HCT116 (cell line): ENCODE measurements at regions not wholly inside any gene's neighbourhood (a gene's known extent, or its start where the extent isn't known, plus 50 kb on each side); places are given as distances from the start of the nearest gene placed in this dataset.

ENCODE experiments used
- ELF1 ChIP-seq: IDR thresholded peaks from 2 replicates; pipeline ENCODE4 v1.6.1; 2012; ENCODE audit warnings: low read depth, borderline replicate concordance
- EZH2 ChIP-seq: fragments of 200-600 bp; sonication (generic); IDR thresholded peaks from 2 replicates; pipeline ENCODE4 v1.6.1; 2017; ENCODE audit warnings: antibody characterized with exemption, mixed run types
- FOSL1 ChIP-seq: IDR thresholded peaks from 2 replicates; pipeline ENCODE4 v1.6.1; 2012; ENCODE audit warnings: low read depth
- POLR2A ChIP-seq: IDR thresholded peaks from 2 replicates; pipeline ENCODE4 v1.7.0; 2011; ENCODE audit warnings: borderline replicate concordance; ENCODE audit not compliant: insufficient read depth, insufficient read length; ENCODE audit errors: extremely low read depth
- POLR2AphosphoS5 ChIP-seq: IDR thresholded peaks from 2 replicates; pipeline ENCODE4 v1.6.1; 2011; ENCODE audit warnings: mild to moderate bottlenecking, low read depth, low read length, moderate library complexity
- YY1 ChIP-seq: IDR thresholded peaks from 2 replicates; pipeline ENCODE4 v1.6.1; 2011; ENCODE audit warnings: low read length, low read depth, moderate library complexity, mild to moderate bottlenecking; ENCODE audit not compliant: insufficient replicate concordance; ENCODE audit errors: extremely low read depth
- ZNF274 ChIP-seq: fragments of 200-500 bp; sonication (Bioruptor generic); IDR thresholded peaks from 2 replicates; pipeline ENCODE4 v1.6.1; 2014; ENCODE audit warnings: mild to moderate bottlenecking, low read depth, low read length, inconsistent platforms
- TF ChIP-seq, protein P1 (sequence below), 3 experiments: fragments of 200-600 bp in 1 of 3; sonication (generic) in 1 of 3; IDR thresholded peaks in 2 of 3; conservative IDR thresholded peaks in 1 of 3; 2 replicates each; pipeline ENCODE4 v1.5.1; 2012 to 2017; ENCODE audit warnings: low read depth in 2 of 3, low read length in 2 of 3, antibody characterized with exemption in 1 of 3, borderline replicate concordance in 1 of 3, control low read depth in 1 of 3, mild to moderate bottlenecking in 1 of 3, mixed read lengths in 1 of 3, mixed run types in 1 of 3, moderate library complexity in 1 of 3; ENCODE audit not compliant: insufficient read depth in 1 of 3

- no peak for TF ChIP-seq POLR2A
- TF ChIP-seq, protein P1, sequence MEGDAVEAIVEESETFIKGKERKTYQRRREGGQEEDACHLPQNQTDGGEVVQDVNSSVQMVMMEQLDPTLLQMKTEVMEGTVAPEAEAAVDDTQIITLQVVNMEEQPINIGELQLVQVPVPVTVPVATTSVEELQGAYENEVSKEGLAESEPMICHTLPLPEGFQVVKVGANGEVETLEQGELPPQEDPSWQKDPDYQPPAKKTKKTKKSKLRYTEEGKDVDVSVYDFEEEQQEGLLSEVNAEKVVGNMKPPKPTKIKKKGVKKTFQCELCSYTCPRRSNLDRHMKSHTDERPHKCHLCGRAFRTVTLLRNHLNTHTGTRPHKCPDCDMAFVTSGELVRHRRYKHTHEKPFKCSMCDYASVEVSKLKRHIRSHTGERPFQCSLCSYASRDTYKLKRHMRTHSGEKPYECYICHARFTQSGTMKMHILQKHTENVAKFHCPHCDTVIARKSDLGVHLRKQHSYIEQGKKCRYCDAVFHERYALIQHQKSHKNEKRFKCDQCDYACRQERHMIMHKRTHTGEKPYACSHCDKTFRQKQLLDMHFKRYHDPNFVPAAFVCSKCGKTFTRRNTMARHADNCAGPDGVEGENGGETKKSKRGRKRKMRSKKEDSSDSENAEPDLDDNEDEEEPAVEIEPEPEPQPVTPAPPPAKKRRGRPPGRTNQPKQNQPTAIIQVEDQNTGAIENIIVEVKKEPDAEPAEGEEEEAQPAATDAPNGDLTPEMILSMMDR (IDR thresholded peaks at IDR 0.05 in 2 of 3, conservative IDR thresholded peaks at IDR 0.05 in 1 of 3; ENCODE audit: borderline replicate concordance in 1 of 3, insufficient read depth in 1 of 3, low read depth in 2 of 3, low read length in 2 of 3) = no peak
- no peak for TF ChIP-seq EZH2
- no peak for TF ChIP-seq POLR2AphosphoS5
- TF ChIP-seq FOSL1 = no peak
- TF ChIP-seq ZNF274 = no peak
- TF ChIP-seq ELF1 = no peak
- no peak for TF ChIP-seq YY1
These were observed 205.0 kb upstream of the ARL4C start for GRCh38 chr2:234701841-234702240.
